ENCODE measurements at regions not wholly inside any gene's neighbourhood (a gene's known extent, or its start where the extent isn't known, plus 50 kb on each side); places are given as distances from the start of the nearest gene placed in this dataset.
"Not testable (repeated sequence)": the region's sequence is repeated elsewhere in the genome, so short reads cannot be mapped to it uniquely, and the experiment has no call there.

DNA sequence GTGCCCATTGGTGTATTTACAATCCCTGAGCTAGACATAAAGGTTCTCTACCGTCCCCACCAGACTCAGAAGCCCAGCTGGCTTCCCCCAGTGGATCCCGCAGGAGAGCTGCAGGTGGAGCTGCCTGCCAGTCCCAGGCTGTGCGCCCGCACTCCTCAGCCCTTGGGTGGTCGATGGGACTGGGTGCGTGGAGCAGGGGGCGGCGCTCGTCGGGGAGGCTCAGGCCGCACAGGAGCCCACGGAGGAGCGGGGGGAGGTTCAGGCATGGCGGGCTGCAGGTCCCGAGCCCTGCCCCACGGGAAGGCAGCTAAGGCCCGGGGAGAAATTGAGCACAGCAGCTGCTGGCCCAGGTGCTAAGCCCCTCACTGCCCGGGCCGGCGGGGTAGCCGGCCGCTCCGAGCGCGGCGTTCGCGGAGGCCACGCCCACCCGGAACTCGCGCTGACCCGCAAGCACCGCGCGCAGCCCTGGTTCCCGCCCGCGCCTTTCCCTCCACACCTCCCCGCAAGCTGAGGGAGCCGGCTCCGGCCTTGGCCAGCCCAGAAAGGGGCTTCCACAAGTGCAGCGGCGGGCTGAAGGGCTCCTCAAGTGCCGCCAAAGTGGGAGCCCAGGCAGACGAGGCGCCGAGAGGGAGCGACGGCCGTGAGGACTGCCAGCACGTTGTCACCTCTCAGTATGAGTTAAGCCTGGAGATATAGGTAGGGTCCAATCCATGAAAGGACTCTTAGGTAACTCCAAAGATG, 136.7 kb downstream of the HAO1 start:
- DNase-seq, result not testable (repeated sequence)

DNA sequence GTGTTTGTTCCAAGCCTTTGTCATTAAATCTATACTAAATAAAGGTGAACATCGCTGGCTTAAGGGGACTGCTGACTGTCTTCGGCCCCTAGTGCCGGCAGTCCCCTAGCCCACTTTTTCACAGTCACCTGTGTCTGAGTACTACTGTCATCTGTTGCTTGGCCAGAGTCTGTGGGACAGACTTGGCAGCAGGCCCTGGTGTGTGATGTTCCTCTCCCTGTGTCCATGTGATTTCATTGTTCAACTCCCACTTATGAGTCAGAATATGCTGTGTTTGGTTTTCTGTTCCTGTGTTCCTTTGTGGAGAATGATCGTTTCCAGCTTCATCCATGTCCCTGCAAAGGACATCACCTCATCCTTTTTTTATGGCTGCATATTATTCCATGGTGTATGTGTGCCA, 133.4 kb downstream of the HAO1 start:
- DNase-seq, result no peak

DNA sequence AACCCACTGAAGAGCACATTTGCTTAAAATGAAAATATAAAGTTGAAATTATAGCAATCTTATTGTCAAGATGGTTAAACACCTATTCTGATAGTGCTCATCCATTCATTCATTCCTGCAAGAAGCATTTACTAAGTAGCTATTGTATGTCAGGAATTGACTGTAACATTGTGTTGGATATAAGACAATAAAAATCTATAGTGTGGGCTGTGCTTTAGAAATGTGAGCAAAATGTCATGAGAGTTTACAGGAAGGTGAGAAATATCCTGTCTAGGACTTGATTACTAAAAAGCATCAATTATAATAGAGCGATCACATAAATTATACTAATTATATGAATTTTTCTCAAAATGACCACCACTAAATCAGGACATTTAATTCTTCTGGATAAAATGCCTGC, 123.0 kb downstream of the HAO1 start:
- DNase-seq, result no peak

DNA sequence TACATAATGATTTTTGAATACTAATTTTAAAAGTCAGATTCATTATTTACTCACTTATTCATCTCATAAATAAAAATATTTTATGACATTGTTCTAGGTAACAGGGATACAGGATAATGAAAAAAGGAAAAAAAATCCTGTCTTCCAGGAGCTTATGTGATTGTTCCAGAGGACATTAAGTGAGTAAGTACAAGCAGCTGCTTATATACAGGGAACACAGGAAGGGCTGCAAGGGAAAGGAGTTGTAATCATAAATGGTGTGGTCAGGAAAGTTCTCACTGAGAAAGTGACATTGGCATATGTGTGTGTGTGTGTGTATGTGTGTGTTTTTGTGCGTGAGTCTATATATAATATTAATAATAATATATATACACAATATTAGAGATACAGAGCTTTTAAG, 121.8 kb downstream of the HAO1 start:
- no peak for DNase-seq

DNA sequence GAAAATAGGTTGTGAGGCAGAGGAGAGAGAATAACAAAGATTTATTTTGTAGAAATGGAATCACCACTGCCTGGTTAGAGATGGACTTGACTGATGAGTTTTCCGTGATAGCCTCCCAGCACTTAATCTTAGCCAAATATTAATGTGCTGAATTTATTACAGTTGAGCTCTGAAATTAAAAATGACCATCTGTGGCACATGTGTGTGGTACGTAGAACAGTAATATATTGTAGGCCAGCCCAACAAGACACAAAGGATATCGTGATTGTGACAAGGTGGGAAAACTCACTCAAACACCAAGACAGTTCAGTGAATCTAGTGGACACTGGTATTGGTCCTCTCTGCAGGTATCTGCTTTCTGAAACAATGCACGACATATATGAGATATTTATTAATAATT, 119.4 kb downstream of the HAO1 start:
- no peak for DNase-seq

DNA sequence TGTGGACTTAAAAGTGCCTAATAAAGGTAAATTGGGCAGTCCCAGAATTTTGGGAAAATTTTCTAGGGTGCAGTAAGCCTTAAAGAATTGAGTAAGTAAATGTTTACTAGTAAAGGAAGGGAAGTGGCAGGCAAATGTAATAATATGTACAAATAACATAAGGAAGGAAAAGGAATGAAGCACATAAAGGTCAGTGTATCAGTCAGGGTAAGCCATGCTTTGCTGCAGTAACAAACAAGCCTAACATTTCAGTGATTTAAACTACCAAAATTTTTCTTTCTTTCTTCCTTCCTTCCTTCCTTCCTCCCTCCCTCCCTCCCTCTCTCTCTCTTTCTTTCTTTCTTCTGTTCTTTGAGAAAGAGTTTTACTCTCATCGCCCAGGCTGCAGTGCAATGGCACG, 117.5 kb downstream of the HAO1 start:
- DNase-seq, result no peak

DNA sequence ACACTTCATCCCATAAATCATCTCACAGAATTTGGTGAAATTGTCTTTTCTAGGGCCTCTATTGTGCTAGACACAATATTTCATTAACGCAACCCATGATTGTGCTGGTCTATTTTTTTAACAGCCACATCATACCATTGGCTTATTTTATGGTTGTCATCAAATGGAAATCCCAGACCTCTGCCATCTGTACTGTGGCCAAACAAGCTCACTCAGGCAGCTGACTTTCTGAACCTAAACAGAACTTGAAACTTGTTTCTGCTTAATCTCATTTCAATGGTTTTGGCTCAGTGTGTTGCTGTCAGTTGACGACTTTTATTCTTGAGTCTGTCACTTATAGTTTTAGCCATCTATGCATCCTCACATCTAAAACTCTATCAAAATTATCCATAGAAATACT, 111.8 kb downstream of the HAO1 start:
- no peak for DNase-seq

DNA sequence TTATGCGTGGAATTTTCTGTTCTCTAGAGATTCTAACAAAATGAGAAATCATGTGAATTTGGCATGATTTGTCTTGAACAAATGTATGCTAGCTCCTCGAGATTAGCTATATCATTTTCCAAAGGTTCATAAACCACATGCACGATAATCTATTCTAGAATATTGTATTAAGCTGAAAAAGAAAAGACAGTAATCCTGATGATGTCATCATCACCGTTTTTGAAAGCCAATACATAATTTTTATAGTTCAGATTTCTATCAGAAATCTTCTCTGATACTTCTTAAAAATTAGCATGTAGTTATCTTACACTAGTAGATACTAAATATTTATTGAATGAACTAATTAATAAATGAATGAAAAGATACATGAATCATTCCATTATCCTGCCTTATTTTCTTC, 111.2 kb downstream of the HAO1 start:
- DNase-seq, result no peak

DNA sequence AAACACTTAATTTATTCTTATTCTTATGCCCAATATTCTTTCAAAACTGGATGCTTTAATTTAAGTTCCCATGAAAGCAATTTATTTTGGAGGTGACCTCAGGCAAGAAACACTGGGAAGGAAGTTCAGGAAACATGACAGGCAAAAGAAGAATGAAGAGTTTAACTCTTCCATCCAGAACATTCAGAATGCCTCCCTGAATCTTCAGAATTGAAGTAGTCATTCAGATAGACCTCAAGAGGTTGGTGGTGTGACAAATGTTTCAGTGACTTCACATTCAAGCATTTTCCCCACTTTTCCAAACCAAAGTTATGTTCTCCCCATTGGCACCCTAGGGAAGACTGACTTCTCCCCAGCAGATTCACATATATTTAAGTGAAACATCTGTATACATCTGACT, 110.5 kb downstream of the HAO1 start:
- DNase-seq, result no peak

All from inflammatory macrophage (primary cell).